ENCODE measurements at regions not wholly inside any gene's neighbourhood (a gene's known extent, or its start where the extent isn't known, plus 50 kb on each side); places are given as distances from the start of the nearest gene placed in this dataset.

DNA sequence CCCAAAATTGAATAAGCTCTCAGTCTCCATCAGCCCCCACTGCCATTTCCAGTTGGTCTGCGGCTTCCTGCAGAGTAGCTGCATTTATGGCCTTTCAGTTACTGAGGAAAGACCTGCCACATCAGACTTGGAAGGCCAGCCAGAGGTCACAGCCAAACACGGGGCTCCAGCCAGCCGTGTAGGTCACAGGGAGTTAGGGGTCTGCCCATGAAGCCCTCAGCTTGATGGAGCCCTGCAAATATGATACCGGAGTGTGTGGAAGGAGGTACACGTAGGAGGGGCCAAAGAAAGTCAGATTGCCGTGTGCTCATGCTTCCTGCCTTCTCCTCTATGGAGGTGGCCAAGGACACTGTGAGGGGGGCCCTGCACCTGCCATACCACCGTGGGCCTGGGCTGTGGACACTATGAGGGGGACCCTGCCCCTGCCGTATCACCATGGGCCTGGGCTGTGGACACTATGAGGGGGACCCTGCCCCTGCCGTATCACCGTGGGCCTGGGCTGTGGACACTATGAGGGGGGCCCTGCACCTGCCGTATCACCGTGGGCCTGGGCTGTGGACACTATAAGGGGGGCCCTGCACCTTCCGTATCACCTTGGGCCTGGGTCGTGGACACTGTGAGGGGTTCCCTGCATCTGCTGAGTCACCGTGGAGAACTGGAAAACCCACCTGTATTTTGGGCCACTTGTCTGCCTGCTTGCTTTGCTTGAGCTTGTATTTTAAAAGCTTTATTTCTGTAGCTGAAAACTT, 335.7 kb upstream of the SHH start:
- TF ChIP-seq, protein P1, sequence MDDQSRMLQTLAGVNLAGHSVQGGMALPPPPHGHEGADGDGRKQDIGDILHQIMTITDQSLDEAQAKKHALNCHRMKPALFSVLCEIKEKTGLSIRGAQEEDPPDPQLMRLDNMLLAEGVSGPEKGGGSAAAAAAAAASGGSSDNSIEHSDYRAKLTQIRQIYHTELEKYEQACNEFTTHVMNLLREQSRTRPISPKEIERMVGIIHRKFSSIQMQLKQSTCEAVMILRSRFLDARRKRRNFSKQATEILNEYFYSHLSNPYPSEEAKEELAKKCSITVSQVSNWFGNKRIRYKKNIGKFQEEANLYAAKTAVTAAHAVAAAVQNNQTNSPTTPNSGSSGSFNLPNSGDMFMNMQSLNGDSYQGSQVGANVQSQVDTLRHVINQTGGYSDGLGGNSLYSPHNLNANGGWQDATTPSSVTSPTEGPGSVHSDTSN (CRISPR knock-in tag; IDR thresholded peaks at IDR 0.05; ENCODE audit: borderline replicate concordance): no peak
- TF ChIP-seq MTA3 (CRISPR knock-in tag; IDR thresholded peaks at IDR 0.05) (no peak), GABPA (IDR thresholded peaks at IDR 0.05; ENCODE audit: low read depth, low read length) (no peak), GABPA (CRISPR knock-in tag; IDR thresholded peaks at IDR 0.05; ENCODE audit: low read depth) (no peak), EHMT2 (IDR thresholded peaks at IDR 0.05; ENCODE audit: borderline replicate concordance, low read depth, low read length) (no peak), NFKB2 (CRISPR knock-in tag; IDR thresholded peaks at IDR 0.05; ENCODE audit: borderline replicate concordance) (no peak), MATR3 (CRISPR knock-in tag; IDR thresholded peaks at IDR 0.05) (no peak), FOXJ3 (CRISPR knock-in tag; IDR thresholded peaks at IDR 0.05; ENCODE audit: borderline replicate concordance) (no peak), RAD21 (CRISPR knock-in tag; IDR thresholded peaks at IDR 0.05) (no peak), SETDB1 (CRISPR knock-in tag; IDR thresholded peaks at IDR 0.05; ENCODE audit: borderline replicate concordance) (no peak), ONECUT2 (CRISPR knock-in tag; IDR thresholded peaks at IDR 0.05) (no peak)
- TF ChIP-seq, protein P2, sequence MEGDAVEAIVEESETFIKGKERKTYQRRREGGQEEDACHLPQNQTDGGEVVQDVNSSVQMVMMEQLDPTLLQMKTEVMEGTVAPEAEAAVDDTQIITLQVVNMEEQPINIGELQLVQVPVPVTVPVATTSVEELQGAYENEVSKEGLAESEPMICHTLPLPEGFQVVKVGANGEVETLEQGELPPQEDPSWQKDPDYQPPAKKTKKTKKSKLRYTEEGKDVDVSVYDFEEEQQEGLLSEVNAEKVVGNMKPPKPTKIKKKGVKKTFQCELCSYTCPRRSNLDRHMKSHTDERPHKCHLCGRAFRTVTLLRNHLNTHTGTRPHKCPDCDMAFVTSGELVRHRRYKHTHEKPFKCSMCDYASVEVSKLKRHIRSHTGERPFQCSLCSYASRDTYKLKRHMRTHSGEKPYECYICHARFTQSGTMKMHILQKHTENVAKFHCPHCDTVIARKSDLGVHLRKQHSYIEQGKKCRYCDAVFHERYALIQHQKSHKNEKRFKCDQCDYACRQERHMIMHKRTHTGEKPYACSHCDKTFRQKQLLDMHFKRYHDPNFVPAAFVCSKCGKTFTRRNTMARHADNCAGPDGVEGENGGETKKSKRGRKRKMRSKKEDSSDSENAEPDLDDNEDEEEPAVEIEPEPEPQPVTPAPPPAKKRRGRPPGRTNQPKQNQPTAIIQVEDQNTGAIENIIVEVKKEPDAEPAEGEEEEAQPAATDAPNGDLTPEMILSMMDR (CRISPR knock-in tag; IDR thresholded peaks at IDR 0.05): no peak

Measured in HepG2 (cell line).